ENCODE measurements at regions not wholly inside any gene's neighbourhood (a gene's known extent, or its start where the extent isn't known, plus 50 kb on each side); places are given as distances from the start of the nearest gene placed in this dataset.
A peak's percentile ranks its signal among the peaks of the same experiment; 100 is the strongest.
"Not testable (repeated sequence)": the region's sequence is repeated elsewhere in the genome, so short reads cannot be mapped to it uniquely, and the experiment has no call there.

DNA sequence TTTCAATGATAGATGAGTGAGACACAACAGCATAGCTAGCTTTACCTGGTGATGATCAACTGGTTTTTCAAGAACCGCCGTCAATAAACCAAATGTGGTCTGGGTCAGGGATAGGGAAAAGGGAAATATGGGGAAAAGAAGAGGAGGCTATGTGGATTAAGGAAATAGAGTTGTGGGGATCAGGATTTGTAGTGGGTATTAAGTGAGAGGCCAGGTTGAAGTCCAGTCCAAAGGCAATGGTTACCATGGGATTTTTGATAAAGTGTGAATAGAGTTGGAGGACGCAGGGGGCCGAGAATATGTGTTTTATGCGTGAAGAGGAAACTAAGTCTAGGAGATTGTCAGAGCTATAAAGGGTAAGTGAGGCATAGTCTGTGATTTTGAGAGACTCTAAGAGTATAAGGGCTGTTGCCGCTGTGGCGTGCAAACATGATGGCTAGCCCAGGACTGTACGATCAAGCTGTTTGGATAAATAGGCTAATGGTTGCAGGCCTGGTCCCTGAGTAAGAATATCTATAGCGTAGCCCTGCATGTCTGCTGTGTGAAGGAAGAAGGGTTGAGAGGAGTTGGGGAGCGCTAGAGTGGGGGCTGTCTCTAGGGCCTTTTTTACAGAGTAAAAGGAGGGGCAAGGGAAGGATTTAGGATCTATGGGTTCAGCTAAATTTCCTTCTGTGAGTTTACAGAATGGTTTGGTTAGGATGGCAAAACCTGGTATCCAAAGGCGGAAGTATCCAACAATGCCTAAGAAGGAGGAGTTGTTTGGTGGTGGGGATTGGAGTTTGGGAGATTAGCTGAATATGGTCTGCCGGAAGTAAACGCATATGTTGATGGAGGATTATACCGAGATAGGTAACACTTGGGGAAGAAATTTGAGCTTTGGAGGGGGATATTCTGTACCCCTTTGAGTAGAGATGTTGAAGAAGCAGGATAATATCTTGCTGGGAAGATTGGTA is 749.7 kb upstream of the ADGRB3 start:
- H3K4me3 ChIP-seq (replicated peaks; ENCODE audit: low read depth, low read length): no peak overlapping the region
- no peak for DNase-seq (ENCODE audit: low read depth)

DNA sequence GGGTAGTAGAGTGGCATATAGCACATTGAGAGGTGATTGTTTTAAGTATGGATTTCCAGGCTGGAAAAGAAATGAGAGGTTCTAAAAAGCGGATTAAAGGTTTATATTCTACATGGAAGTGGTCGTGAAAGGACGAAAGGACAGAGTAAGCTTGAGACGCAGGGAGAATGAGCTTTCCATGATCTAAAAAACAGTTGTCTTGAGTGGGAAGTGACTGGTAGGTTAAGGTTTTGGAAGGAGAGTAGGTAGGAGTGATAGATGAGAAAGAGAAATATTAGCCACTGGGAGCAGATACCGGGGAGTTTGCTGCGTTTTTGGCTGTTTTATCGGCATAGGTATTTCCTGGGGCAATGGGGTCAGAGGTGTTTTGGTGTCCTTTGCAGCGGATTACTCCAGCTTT is 750.6 kb upstream of the ADGRB3 start:
- no peak overlapping the region for H3K4me3 ChIP-seq (replicated peaks; ENCODE audit: low read depth, low read length)
- TF ChIP-seq, protein P1, sequence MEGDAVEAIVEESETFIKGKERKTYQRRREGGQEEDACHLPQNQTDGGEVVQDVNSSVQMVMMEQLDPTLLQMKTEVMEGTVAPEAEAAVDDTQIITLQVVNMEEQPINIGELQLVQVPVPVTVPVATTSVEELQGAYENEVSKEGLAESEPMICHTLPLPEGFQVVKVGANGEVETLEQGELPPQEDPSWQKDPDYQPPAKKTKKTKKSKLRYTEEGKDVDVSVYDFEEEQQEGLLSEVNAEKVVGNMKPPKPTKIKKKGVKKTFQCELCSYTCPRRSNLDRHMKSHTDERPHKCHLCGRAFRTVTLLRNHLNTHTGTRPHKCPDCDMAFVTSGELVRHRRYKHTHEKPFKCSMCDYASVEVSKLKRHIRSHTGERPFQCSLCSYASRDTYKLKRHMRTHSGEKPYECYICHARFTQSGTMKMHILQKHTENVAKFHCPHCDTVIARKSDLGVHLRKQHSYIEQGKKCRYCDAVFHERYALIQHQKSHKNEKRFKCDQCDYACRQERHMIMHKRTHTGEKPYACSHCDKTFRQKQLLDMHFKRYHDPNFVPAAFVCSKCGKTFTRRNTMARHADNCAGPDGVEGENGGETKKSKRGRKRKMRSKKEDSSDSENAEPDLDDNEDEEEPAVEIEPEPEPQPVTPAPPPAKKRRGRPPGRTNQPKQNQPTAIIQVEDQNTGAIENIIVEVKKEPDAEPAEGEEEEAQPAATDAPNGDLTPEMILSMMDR (IDR thresholded peaks at IDR 0.05; ENCODE audit: low read length, missing control alignments): no peak
- no peak for DNase-seq (ENCODE audit: low read depth)

More for the DNA sequence above, 749.7 kb upstream of the ADGRB3 start:
- TF ChIP-seq, protein P1 (IDR thresholded peaks at IDR 0.05; ENCODE audit: low read length, missing control alignments): no peak

DNA sequence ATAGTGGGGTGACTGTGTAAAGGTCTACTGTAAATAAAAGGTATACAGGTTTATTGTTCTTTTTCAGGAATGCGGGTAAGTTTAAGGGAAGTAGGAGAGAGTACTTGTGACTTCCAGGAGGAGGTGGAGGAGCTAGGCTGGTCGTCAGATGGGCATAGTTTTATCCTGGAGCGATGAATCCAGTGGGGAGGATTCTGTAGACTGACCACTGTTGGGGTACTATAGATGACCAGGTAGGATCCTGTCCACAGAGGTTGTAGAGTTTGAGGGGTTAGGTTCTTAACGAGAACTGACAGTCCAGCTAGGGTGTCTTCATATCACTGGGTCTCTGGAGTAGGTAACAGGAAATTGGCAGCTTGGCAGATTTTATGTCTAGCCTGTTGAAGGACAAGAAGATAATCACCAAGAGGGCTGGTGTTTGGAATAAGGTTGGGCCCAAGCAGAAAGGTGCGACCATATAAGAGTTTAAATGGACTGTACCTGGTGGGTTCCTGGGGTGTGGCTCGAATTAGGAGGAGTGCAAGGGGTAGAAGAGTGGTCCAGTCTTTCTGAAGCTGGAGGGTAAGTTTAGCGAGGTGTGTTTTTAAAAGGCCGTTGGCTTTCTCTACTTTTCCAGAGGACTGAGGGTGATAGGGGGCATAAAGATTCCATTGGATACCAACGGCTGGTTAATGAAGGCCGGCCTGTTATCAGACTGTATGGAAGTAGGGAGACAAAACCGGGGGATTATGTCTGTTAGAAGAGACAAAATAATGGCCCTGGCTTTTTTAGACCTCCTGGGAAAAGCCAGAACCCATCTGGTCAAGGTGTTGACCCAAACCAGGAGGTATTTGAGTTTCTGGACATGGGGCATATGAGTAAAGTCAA is 751.3 kb upstream of the ADGRB3 start:
- no peak overlapping the region for H3K4me3 ChIP-seq (replicated peaks; ENCODE audit: low read depth, low read length)
- TF ChIP-seq, protein P1 (IDR thresholded peaks at IDR 0.05; ENCODE audit: low read length, missing control alignments): no peak
- no peak for DNase-seq (ENCODE audit: low read depth)

DNA sequence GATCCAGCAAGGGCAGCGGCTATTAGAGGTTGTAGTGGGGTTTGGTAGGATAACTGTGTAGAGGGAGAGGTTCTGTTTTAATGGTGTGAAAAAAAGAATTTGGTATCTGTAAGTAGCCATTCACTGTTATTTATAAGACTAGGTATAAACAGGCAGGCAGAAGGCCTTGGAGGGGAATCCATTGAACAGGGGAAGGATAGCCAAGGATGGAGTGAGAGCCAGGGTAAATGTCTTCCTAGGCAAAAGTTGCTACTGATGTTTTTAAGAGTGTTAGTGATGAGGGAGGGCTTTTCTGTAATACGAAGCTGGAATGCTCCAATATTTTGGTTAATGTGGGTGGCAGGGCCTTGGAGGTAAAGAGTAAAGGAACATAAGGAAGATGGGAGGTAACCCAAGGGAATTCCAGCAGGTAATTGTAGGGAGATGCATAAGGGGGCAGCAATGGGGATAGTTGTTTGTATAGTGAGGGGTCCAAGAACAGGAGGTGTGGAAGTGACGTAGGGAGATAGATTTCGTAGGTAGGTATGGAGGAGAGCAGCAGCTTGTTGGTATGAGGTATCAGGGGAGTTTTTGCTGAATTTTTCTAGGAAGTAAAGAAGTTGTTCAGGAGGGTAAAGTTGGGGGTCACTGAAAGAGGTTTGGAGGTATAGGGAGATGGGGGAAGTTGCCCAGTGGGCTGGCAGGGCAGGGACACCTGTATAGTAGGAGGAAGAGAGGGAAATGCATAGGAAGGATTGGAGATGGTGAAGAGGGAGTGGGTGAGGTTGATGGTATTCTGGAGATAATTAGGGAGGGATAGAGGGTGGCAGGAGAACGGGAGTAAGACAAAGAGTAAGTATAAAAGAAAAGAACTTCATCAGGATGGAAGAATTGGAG is 752.4 kb upstream of the ADGRB3 start:
- TF ChIP-seq, protein P1 (IDR thresholded peaks at IDR 0.05; ENCODE audit: low read length, missing control alignments): no peak
- no peak for DNase-seq (ENCODE audit: low read depth)
- H3K4me3 ChIP-seq (replicated peaks; ENCODE audit: low read depth, low read length): no peak overlapping the region

DNA sequence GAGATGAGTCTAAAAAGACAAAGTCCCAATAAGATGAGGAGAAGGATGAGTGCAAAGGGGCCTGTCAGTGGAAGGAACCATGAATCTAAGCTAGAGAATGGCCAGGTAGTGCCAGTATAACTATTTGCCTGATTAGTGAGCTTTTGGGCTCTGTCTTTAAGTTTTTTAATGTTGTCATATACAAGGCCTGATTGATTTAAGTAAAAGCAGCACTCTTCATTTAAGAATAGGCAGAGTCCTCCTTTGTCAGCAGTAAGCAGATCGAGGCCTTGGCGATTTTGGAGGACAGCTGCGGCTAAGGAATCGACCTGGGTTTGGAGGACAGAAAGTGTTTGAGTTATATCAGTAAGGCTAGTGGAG is 753.4 kb upstream of the ADGRB3 start:
- TF ChIP-seq, protein P1 (IDR thresholded peaks at IDR 0.05; ENCODE audit: low read length, missing control alignments): no peak
- H3K4me3 ChIP-seq (replicated peaks; ENCODE audit: low read depth, low read length): no peak overlapping the region
- no peak for DNase-seq (ENCODE audit: low read depth)

DNA sequence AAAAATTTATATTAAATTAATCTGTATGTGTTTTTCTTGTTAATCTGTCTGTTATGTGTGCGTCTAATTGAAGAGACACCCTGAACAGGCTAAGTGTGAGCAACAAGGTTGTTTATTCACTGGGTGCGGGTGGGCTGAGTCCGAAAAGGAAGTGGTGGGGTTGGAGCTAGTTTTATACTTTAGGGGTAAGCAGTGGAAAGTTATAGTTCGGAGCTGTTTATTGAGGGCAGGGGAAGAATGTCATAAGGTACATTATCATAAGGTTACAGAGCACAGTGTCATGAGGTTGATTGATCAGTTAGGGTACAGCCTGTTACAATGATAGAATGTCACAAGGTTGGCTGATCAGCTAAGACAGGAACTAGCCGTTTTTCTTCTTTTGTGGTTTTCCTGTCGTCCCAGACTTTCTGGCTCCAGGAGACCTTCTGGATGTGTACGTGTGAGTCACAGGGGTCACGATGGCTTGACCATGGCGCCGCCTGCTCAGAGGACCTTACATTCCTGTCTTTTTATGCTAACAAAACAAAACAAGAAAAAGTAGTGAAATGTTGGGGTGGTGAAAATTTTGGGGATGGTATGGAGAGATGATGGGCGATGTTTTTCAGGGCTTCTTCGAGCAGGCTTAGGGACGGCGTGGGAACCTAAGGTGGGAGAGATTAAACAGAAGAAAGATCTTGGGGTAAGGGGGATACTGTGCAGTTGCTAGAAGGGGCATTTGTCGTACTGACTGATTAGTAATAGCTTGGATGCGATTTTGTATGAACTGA is 754.0 kb upstream of the ADGRB3 start:
- peak; percentile 25 for DNase-seq (ENCODE audit: low read depth)
- no peak overlapping the region for H3K4me3 ChIP-seq (replicated peaks; ENCODE audit: low read depth, low read length)
- TF ChIP-seq, protein P1 (IDR thresholded peaks at IDR 0.05; ENCODE audit: low read length, missing control alignments): no peak

DNA sequence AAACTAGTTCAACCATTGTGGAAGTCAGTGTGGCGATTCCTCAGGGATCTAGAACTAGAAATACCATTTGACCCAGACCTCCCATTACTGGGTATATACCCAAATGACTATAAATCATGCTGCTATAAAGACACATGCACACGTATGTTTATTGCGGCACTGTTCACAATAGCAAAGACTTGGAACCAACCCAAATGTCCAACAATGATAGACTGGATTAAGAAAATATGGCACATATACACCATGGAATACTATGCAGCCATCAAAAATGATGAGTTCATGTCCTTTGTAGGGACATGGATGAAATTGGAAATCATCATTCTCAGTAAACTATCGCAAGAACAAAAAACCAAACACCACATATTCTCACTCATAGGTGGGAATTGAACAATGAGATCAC is 754.7 kb upstream of the ADGRB3 start:
- H3K4me3 ChIP-seq (replicated peaks; ENCODE audit: low read depth, low read length); DNase-seq (ENCODE audit: low read depth): not testable (repeated sequence)

DNA sequence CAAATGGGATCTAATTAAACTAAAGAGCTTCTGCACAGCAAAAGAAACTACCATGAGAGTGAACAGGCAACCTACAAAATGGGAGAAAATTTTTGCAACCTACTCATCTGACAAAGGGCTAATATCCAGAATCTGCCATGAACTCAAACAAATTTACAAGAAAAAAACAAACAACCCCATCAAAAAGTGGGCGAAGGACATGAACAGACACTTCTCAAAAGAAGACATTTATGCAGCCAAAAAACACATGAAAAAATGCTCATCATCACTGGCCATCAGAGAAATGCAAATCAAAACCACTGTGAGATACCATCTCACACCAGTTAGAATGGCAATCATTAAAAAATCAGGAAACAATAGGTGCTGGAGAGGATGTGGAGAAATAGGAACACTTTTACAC is 755.2 kb upstream of the ADGRB3 start:
- DNase-seq (ENCODE audit: low read depth); H3K4me3 ChIP-seq (replicated peaks; ENCODE audit: low read depth, low read length): not testable (repeated sequence)

Data from fibroblast of pulmonary artery (primary cell).